Activated CD4-positive, alpha-beta T cell treated with anti-CD3 and anti-CD28 coated beads, Interleukin-2, Interleukin-4, amounts not matched to agents 100 ng/mL and 50 ng/mL, durations not matched to agents 16 hours and 8 hours (primary cell): ENCODE measurements at regions not wholly inside any gene's neighbourhood (a gene's known extent, or its start where the extent isn't known, plus 50 kb on each side); places are given as distances from the start of the nearest gene placed in this dataset.
A peak's percentile ranks its signal among the peaks of the same experiment; 100 is the strongest.
"Not testable (repeated sequence)": the region's sequence is repeated elsewhere in the genome, so short reads cannot be mapped to it uniquely, and the experiment has no call there.

Experiments
- DNase-seq: peaks from one replicate; pipeline ENCODE4 v3.0.0-alpha.2; 2020; ENCODE audit warnings: low spot score

DNA sequence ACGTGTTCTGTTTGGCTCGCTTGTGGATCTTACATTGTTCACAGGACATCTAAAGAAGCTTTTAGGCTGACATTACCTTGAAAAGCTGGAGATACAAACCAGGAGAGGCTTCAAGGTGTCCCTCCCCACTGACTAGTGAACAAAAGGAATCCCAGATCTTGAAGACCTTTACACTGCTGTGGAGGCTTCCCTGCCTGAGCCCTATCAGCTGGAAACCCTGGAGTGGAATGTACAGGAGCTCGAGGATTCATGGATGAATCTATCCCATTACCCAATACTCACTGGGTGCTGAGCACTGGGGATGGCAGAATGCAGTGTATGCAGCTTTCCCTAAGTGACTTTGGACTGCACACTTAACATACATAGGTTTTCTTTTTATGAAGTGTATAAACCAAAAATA, 82.3 kb upstream of the MFGE8 start:
- no peak for DNase-seq

DNA sequence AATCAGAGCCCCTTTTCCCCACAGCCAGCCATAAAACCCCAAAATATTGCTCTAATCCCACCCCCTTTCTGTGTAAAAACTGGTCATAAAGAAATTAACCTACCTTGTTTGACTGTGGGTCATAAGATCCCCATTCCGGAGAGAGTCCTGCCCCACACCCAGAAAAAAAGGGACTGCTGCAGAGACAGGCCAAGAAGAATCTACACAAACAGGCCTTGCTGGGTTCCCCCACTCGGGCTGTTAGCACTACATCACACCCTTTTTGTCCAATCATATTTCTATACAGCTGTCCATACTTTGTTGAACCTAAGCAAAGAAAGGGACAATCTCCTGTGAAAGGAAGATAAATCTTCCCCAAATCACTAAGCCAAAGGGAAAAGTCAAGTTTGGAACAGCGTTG, 84.4 kb upstream of the MFGE8 start:
- no peak for DNase-seq

DNA sequence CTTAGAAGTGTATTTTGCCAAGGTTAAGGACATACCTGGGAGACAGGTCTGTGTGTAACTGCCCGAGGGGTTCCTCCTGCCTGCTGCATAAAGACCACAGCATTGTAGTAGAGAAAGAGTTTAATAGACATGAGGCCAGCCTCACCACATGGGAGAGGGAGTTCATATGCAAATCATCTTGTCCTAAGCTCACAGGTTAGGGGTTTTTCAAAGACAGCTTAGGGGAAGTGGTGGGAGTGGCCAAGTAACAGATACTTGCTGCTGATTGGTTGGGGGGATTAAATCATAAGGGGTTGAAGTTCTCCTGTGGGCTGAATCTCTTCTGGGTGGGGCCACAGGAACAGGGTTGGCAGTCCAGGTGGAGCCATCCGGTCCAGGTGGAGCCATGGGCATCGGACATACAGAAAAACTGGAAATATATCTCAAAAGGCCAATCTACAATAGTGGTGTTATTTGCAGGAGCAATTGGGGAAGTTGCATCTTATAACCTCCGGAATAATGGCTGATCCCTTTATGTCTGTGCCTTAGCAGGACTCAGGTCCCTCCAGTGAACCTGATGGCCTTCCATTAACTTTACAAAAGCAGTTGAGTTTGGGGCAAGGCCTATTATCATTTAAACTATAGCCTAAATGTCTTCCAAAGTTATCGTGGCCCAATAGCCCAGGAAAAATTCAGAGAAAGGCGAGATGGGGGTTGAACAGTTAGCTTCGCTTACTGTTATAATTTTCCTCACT, 86.0 kb upstream of the MFGE8 start:
- DNase-seq = no peak

DNA sequence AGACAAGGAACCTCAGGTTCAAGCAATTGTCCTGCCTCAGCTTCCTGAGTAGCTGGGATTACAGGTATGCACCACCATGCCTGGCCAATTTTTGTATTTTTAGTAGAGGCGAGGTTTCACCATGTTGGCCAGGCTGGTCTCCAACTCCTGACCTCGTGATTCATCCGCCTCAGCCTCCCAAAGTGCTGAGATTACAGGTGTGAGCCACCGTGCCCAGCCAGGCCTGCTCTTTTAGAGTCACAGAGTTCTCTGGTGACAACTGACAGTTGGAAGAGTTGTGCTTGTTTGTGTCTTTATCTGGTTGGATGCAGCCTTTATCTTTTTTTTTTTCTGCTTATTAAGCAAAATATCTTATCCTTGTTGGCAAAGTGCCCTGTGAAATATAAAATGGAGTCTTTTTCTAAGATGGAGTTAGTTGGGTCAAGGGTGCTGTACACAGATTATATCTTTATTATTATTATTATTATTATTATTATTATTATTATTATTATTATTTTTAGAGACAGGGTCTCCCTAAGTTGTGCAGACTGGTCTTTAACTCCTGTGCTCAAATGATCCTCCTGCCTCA, 86.5 kb upstream of the ABHD2 start:
- DNase-seq = not testable (repeated sequence)

- no peak for DNase-seq
Measured at GRCh38 chr15:89002281-89002761, 85.9 kb upstream of the ABHD2 start.

- no peak for DNase-seq
Measured at GRCh38 chr15:89002830-89003229, 85.4 kb upstream of the ABHD2 start.

GRCh38 chr15:89003865-89004725, 84.2 kb upstream of the ABHD2 start:
- DNase-seq = no peak

DNA sequence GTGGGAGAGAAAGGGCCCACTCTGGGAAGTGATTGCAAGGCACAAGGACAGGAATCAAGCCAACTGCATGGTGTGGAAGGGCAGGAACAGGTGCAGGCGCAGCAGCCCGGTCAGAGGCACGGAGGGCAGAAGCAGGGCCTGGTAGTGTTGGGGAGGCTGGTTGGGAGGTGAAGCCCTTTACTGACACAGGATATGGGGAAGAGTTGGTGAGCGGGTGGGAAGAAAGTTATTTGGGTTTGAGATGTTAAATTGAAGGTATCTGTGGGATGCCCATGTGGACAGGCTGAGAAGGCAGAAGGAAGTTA, 83.6 kb upstream of the ABHD2 start:
- no peak for DNase-seq

DNA sequence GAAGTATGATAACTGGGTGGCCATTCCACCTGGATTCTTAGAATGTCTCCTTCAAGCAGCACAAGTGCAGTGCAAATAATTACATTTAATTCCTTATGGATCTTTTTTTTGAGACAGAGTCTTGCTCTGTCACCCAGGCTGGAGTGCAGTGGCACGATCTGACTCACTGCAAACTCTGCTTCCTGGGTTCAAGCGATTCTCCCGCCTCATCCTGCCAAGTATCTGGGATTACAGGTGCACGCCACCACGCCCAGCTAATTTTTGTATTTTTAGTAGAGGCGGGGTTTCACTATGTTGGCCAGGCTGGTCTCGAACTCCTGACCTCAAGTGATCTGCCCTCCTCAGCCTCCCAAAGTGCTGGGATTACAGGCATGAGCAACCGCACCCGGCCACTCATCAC, 80.7 kb upstream of the ABHD2 start:
- DNase-seq = not testable (repeated sequence)

GRCh38 chr15:89007989-89008388, 80.3 kb upstream of the ABHD2 start:
- DNase-seq = no peak

- no peak for DNase-seq
Measured at GRCh38 chr15:89009080-89009479, 79.2 kb upstream of the ABHD2 start.

DNA sequence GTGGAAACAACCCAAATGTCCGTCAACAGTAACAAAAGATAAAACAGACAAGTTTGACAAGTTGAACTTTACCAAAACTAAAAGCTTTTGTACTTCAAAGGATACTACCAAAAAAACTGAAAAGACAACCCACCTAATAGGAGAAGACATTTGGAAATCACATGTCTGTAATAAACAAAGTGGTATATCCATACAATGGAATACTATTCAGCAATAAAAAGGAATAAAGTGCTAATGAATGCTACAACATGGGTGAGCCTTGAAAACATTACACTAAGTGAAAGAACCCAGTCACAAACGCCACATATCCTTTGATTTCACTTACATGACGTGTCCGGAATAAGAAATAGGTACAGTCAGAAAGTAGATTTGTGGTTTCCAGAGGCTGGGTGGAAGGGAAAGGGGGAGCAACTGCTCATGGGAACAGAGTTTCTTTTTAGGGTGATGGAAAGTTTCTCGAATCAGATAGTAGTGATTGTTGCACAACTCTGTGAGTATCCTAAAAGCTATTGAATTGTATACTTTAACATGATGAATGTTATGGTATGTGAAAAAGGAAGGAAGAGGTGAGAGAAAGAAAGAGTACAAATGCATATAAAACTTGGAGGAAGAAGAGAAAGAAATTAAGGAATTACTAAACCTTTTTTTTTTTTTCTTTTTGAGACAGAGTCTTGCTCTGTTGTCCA, 72.7 kb upstream of the ABHD2 start:
- no peak for DNase-seq

- no peak for DNase-seq
Measured at GRCh38 chr15:89016549-89017041, 71.7 kb upstream of the ABHD2 start.

DNA sequence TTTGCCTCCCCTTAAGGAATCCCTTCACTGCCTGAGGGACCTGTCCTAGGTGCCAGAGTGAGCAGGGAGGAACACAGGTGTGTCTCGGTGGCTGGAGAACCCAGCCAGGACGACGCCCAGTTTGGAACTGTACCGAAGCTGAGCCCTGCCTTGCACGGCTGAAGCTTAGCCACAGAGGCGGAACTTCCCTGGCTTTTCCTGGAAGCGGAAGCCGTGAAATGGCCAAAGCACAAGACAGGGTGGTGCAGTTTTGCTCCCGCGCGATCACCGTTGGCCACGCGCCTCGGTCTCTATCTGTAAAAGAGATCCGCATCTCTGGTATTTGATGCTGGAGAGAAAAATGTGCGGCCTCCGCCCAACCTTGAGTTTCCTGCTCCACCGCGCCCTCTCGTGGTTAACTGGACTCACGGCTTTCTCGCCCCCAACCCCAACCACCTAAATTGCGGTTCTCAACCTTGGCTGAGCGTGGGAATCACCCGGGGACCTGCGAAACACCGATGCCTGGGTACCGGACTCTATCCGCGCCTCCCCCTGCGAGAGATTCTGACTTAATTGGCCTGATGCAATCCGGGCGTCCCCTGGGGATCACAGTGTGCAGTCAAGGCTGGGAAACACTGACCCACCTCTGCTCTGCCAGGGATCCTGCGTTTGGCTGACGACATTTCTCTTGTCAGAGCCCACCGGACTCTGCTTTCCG, 70.7 kb upstream of the ABHD2 start:
- peak; percentile 81 for DNase-seq

DNA sequence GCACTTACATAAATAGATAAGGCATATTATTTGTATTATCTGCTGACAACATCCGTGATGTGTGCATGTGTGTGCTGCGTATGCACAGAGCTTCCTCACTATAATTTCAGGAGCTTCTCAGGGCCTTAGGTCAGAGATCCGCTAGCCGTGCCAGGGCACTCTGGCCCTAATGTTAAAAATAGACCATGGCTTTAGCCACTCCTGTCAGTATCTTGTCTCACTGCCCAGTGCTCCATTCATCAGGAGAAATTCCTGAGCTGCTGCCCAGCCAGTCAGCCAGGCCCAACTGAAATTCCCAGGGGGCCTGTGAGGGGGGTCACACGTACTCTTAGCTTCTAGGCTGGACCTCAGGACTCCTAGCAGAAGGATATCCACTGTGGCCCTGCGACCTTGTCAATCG, 70.0 kb upstream of the ABHD2 start:
- DNase-seq = no peak

DNA sequence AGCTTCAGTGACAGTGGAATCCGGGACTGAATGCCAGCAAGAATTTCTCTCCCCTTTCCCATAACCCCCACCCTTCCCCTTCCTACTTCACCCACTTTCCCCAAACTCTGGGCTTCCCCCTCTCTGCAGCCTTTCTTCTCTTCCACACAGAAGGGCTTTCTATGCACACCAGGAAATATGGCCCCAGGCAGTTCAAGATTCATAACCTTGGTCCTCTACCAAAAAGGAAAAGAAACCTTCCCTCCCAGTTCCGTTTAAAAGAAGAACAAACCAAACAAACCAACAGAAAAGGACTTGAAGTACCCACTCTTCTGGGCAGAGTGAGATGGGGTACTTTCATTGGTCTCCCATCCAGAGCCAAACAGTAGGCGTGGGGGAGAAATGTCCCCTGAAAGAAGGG, 68.8 kb upstream of the ABHD2 start:
- no peak for DNase-seq

DNA sequence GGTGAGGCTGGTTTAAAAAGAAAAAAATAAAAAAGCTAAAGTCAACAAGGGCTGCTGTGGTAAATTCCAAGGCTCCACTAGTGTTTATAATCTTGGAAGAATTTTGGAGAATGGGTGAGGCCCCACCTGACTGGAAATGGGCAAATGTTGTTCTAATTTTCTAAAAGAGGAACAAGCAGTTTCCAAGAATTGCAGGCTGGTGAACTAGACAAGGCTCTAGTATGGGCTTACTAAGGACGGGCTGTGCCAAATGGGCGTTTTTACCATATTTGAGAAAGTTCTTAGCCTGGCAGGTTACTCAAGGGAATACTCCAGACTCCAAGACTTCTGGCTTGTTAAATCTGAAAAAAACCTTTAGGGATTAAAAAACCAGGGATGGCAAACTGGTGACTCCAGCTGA, 67.0 kb upstream of the ABHD2 start:
- no peak for DNase-seq

DNA sequence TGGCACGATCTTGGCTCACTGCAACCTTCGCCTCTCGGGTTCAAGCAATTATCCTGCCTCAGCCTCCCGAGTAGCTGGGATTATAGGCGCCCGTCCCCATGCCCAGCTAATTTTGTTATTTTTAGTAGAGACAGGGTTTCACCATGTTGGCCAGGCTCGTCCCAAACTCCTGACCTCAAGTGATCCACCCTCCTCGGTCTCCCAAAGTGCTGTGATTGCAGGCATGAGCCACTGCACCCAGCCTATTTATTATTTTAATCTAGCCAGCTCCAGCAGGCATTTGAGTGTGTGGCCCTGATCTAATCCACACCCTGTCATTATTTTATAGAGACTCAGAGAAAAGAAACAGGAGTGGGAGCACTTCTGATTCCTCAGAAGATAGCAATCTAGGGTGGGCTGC, 66.4 kb upstream of the ABHD2 start:
- not testable (repeated sequence) for DNase-seq

DNA sequence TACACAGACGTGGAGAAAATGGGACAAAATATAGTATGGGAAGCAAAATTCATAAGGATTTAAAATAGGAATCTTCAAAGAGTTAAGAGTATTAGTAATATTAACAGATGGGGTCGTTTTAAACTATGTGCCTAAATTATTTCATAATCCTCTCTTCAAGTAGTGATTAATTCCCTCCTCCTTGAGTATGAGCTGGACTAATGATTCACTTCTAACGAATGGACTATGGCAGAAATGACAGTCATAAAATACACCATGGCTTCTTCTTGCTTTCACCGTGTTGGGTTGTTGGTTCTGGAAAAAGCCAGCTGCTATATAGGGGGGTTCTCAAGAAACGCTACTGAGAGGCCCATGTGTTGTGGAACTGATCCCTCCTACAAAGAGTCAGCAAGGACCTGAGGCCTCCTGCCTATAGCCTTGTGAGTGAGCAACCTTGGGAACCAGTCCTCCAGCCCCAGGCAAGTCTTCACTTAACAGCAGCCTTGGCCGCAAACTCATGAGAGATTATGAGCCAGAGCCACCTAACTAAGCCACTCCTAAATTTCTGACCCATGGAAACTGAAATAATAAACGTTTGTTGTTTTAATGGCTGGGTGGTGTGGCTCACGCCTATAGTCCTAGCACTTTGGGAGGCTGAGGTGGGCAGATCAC, 64.8 kb upstream of the ABHD2 start:
- no peak for DNase-seq

DNA sequence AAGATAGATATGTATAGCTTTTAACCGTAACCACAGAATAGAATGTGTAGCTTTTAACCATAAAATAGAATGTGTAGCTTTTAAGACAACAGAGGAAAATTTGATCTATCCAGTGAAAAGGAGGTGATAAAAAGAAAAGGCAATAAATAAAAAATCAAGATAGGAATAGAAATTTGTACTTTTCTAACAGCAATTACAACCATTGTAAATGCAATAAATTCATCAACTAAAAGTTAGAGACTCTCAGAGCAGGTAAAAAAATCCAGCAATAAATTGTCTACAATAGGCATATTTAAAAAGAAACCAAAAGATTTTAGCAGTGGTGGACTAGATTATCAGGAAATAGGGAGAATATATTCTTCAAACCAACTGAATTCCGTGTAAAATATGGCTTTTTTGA, 63.8 kb upstream of the ABHD2 start:
- no peak for DNase-seq

DNA sequence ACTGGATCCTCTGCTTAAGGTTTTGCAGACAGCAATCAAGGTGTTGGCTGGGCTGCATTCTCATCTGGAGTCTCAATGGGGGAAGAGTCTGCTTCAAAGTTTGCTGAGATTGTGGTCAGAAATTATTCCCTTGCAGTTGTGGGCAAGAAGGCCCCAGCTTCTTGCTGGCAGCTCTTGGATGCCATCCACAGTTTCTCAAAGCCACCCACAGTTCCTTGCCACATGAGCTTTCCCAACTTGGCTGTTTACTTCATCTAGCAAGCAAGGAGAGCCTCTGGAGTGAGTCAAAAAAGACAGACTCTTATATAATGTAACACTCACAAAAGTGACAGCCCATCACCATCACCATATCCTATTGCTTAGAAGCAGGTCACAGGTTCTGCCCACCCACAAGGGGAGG, 62.1 kb upstream of the ABHD2 start:
- DNase-seq = no peak
